ENCODE measurements at regions not wholly inside any gene's neighbourhood (a gene's known extent, or its start where the extent isn't known, plus 50 kb on each side); places are given as distances from the start of the nearest gene placed in this dataset.
A peak's percentile ranks its signal among the peaks of the same experiment; 100 is the strongest.

DNA sequence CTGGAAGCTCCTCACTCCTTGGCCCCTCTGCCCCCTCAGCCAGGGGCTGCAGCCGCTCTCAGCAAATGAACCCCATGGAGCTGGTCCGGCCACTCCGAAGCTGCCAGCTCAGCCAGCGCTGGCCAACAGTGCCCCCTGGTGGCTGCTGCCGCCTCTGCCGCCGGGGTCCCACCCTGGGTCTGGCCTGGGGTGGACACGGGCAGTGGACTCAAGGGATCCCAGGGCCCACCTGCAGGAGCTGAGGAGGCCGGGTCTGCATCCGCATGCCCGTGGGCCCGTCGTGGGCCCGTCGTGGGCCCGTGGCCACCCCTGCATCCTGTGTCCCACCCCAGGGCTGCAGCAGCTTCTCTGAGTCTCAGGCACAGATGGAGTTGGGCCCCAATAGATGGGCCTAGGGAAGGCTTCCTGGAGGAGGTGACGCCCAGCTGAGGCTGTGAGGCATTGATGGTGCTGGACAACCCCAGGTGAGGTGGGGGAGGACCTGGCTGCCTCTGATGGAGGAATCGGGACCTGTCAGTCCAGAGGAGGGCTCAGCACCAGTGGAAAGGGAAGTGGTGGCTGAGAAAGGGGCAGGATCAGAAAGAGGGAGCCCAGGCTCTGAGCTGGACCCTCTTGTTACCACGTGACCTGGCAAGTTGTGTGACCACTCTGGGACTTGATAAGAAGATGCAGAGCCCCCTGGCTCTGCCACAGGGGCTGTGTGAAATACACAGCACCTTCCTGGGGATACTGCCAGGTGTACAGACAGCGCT, 522.3 kb downstream of the BRD1 start (continued):
- no peak for TF ChIP-seq MAZ (IDR thresholded peaks at IDR 0.05; ENCODE audit: borderline replicate concordance, low read depth, low read length)
- peak; percentile 55; the same call in 1 of the 2 replicates for TF ChIP-seq MAZ (CRISPR knock-in tag; IDR thresholded peaks at IDR 0.05; ENCODE audit: low read depth)
- TF ChIP-seq E2F5 (CRISPR knock-in tag; conservative IDR thresholded peaks at IDR 0.05) = no peak
- TF ChIP-seq ZBTB38 (CRISPR knock-in tag; IDR thresholded peaks at IDR 0.05) = no peak
- TF ChIP-seq, protein P1, sequence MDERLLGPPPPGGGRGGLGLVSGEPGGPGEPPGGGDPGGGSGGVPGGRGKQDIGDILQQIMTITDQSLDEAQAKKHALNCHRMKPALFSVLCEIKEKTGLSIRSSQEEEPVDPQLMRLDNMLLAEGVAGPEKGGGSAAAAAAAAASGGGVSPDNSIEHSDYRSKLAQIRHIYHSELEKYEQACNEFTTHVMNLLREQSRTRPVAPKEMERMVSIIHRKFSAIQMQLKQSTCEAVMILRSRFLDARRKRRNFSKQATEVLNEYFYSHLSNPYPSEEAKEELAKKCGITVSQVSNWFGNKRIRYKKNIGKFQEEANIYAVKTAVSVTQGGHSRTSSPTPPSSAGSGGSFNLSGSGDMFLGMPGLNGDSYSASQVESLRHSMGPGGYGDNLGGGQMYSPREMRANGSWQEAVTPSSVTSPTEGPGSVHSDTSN (CRISPR knock-in tag; IDR thresholded peaks at IDR 0.05) = no peak
- no peak for TF ChIP-seq POGZ (CRISPR knock-in tag; IDR thresholded peaks at IDR 0.05)
- TF ChIP-seq FOXJ3 (CRISPR knock-in tag; IDR thresholded peaks at IDR 0.05; ENCODE audit: borderline replicate concordance) = no peak
- no peak for TF ChIP-seq PHB2 (IDR thresholded peaks at IDR 0.05; ENCODE audit: partially characterized antibody)
- TF ChIP-seq ZNF350 (CRISPR knock-in tag; IDR thresholded peaks at IDR 0.05; ENCODE audit: borderline replicate concordance, low read depth) = 0 out of 2 replicates have a peak, but pooled peaks have one; percentile 47
- TF ChIP-seq MLLT10 (CRISPR knock-in tag; IDR thresholded peaks at IDR 0.05) = no peak
- TF ChIP-seq ZFX (CRISPR knock-in tag; IDR thresholded peaks at IDR 0.05; ENCODE audit: low read depth) = no peak; the same call in 1 of the 2 replicates
- no peak for TF ChIP-seq MXD1 (CRISPR knock-in tag; IDR thresholded peaks at IDR 0.05)
- TF ChIP-seq SOX6 (IDR thresholded peaks at IDR 0.05) = no peak
- TF ChIP-seq SOX6 (CRISPR knock-in tag; IDR thresholded peaks at IDR 0.05) = no peak
- TF ChIP-seq, protein P2, sequence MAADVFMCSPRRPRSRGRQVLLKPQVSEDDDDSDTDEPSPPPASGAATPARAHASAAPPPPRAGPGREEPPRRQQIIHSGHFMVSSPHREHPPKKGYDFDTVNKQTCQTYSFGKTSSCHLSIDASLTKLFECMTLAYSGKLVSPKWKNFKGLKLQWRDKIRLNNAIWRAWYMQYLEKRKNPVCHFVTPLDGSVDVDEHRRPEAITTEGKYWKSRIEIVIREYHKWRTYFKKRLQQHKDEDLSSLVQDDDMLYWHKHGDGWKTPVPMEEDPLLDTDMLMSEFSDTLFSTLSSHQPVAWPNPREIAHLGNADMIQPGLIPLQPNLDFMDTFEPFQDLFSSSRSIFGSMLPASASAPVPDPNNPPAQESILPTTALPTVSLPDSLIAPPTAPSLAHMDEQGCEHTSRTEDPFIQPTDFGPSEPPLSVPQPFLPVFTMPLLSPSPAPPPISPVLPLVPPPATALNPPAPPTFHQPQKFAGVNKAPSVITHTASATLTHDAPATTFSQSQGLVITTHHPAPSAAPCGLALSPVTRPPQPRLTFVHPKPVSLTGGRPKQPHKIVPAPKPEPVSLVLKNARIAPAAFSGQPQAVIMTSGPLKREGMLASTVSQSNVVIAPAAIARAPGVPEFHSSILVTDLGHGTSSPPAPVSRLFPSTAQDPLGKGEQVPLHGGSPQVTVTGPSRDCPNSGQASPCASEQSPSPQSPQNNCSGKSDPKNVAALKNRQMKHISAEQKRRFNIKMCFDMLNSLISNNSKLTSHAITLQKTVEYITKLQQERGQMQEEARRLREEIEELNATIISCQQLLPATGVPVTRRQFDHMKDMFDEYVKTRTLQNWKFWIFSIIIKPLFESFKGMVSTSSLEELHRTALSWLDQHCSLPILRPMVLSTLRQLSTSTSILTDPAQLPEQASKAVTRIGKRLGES (CRISPR knock-in tag; IDR thresholded peaks at IDR 0.05; ENCODE audit: borderline replicate concordance) = no peak
- TF ChIP-seq SPEN (CRISPR knock-in tag; IDR thresholded peaks at IDR 0.05; ENCODE audit: low read depth) = 0 out of 2 replicates have a peak, but pooled peaks have one; percentile 33
- TF ChIP-seq ETS1 (CRISPR knock-in tag; IDR thresholded peaks at IDR 0.05) = no peak
- TF ChIP-seq ZNF24 (IDR thresholded peaks at IDR 0.05) = no peak
- TF ChIP-seq ZNF274 (CRISPR knock-in tag; IDR thresholded peaks at IDR 0.05) = no peak
- TF ChIP-seq ZNF367 (CRISPR knock-in tag; IDR thresholded peaks at IDR 0.05; ENCODE audit: borderline replicate concordance) = no peak
- TF ChIP-seq ATRX (CRISPR knock-in tag; IDR thresholded peaks at IDR 0.05; ENCODE audit: borderline replicate concordance) = no peak
- peak; percentile 41 for TF ChIP-seq CBX1 (IDR thresholded peaks at IDR 0.05; ENCODE audit: low read depth)
- no peak for TF ChIP-seq NR0B2 (CRISPR knock-in tag; IDR thresholded peaks at IDR 0.05)
- TF ChIP-seq HIVEP1 (CRISPR knock-in tag; IDR thresholded peaks at IDR 0.05) = no peak

Data from HepG2 (cell line).